MCF 10A (cell line): ENCODE measurements at regions not wholly inside any gene's neighbourhood (a gene's known extent, or its start where the extent isn't known, plus 50 kb on each side); places are given as distances from the start of the nearest gene placed in this dataset.

Experiments used
- BruUV-seq: library from RNA; stranded (reverse); fragments of 400-500 nt; replicated peaks from 2 replicates; lab custom pipeline; 2021; lab: Mats Ljungman, UMichigan
- CTCF ChIA-PET: fragments of 300-600 bp; sonication (Branson Sonifier 250); formaldehyde crosslinking; extraction: SDS; loops from one replicate; lab custom pipeline; 2021; ENCODE audit warnings: antibody characterized with exemption, inconsistent platforms; lab: Yijun Ruan, JAX
- POLR2A ChIA-PET: fragments of 300-600, 350-650 bp; sonication (Branson Sonifier 250); formaldehyde crosslinking; extraction: SDS; loops from one replicate; lab custom pipeline; 2020; ENCODE audit warnings: antibody characterized with exemption, inconsistent platforms; lab: Yijun Ruan, JAX
- DNase-seq: peaks from one replicate; pipeline ENCODE4 v3.0.0-alpha.2; 2018; ENCODE audit not compliant: unreplicated experiment
- H3K27ac Mint-ChIP-seq: one replicate; pipeline ENCODE4 v1.8.0; 2022; ENCODE audit warnings: mild to moderate bottlenecking, low read depth, mixed read lengths; ENCODE audit not compliant: unreplicated experiment
- H3K27me3 Mint-ChIP-seq: one replicate; pipeline ENCODE4 v1.8.0; 2022; ENCODE audit warnings: mixed read lengths; ENCODE audit not compliant: insufficient read depth, unreplicated experiment
- H3K36me3 Mint-ChIP-seq: one replicate; pipeline ENCODE4 v1.8.0; 2022; ENCODE audit warnings: mild to moderate bottlenecking, moderate library complexity, mixed read lengths; ENCODE audit not compliant: insufficient read depth, unreplicated experiment
- H3K4me1 Mint-ChIP-seq: one replicate; pipeline ENCODE4 v1.8.0; 2022; ENCODE audit warnings: mixed read lengths; ENCODE audit not compliant: insufficient read depth, unreplicated experiment
- H3K4me3 Mint-ChIP-seq: one replicate; pipeline ENCODE4 v1.8.0; 2022; ENCODE audit warnings: mild to moderate bottlenecking, moderate library complexity, mixed read lengths; ENCODE audit not compliant: unreplicated experiment
- H3K9me3 Mint-ChIP-seq: one replicate; pipeline ENCODE4 v1.8.0; 2022; ENCODE audit warnings: mixed read lengths; ENCODE audit not compliant: unreplicated experiment
- intact Hi-C: fragments of 100-400 bp; cut with micrococcal nuclease; formaldehyde crosslinking; loops from 2 replicates; pipeline ENCODE4 v1.14.1; 2022
- TF ChIP-seq, protein P1 (sequence below): fragments of 200-600 bp; IDR thresholded peaks from one replicate; pipeline ENCODE4 v1.8.0; 2022; ENCODE audit warnings: antibody characterized with exemption, mild to moderate bottlenecking; ENCODE audit not compliant: unreplicated experiment

DNA sequence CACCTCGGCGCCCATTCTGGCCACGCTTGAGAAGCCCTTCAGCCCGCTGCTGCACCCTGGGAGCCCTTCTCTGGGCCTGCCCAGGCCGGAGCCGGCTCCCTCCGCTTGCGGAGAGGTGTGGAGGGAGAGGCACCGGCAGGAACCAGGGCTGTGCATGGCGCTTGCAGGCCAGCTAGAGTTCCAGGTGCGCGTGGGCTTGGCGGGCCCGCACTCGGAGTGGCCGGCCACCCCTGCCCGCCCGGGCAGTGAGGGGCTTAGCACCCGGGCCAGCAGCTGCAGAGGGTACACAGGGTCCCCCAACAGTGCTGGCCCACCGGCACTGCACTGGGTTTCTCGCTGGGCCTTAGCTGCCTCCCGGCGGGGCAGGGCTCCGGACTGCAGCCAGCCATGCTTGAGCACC lies 72.3 kb upstream of the SYK start:
- no TSS peak for BruUV-seq
- no peaks in the 10 kb centered on the region for H3K4me1 Mint-ChIP-seq
- peaks cover 65% of the 10 kb centered on the region for H3K27me3 Mint-ChIP-seq
- CTCF ChIA-PET, result no interaction called here
- no peak for DNase-seq
- TF ChIP-seq, protein P1, sequence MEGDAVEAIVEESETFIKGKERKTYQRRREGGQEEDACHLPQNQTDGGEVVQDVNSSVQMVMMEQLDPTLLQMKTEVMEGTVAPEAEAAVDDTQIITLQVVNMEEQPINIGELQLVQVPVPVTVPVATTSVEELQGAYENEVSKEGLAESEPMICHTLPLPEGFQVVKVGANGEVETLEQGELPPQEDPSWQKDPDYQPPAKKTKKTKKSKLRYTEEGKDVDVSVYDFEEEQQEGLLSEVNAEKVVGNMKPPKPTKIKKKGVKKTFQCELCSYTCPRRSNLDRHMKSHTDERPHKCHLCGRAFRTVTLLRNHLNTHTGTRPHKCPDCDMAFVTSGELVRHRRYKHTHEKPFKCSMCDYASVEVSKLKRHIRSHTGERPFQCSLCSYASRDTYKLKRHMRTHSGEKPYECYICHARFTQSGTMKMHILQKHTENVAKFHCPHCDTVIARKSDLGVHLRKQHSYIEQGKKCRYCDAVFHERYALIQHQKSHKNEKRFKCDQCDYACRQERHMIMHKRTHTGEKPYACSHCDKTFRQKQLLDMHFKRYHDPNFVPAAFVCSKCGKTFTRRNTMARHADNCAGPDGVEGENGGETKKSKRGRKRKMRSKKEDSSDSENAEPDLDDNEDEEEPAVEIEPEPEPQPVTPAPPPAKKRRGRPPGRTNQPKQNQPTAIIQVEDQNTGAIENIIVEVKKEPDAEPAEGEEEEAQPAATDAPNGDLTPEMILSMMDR, result no peak
- intact Hi-C loops, result loop anchor here (10.0 kb wide), 1 partner anchor 55 kb away; no protein-coding TSS in a partner anchor
- H3K27ac Mint-ChIP-seq, result no peak overlapping the region
- POLR2A ChIA-PET, result interaction anchor here (0.7 kb wide), 1 partner anchor 608 kb away, joined by 3 read pairs; no protein-coding TSS in a partner anchor
- no peaks in the 10 kb centered on the region for H3K9me3 Mint-ChIP-seq
- no peak overlapping the region for H3K4me3 Mint-ChIP-seq
- H3K36me3 Mint-ChIP-seq, result no peaks in the 10 kb centered on the region

- H3K27ac Mint-ChIP-seq, result no peak overlapping the region
- TF ChIP-seq, protein P1, result no peak
- intact Hi-C loops, result loop anchor here (10.0 kb wide), 1 partner anchor 53 kb away; no protein-coding TSS in a partner anchor
- H3K9me3 Mint-ChIP-seq, result no peaks in the 10 kb centered on the region
- no peak for DNase-seq
- peaks cover 70% of the 10 kb centered on the region for H3K27me3 Mint-ChIP-seq
- CTCF ChIA-PET, result no interaction called here
- H3K4me1 Mint-ChIP-seq, result no peaks in the 10 kb centered on the region
- no peaks in the 10 kb centered on the region for H3K36me3 Mint-ChIP-seq
- POLR2A ChIA-PET, result no interaction called here
- no peak overlapping the region for H3K4me3 Mint-ChIP-seq
- BruUV-seq, result no TSS peak
Observed at GRCh38 chr9:90727488-90727887, 74.1 kb upstream of the SYK start.

DNA sequence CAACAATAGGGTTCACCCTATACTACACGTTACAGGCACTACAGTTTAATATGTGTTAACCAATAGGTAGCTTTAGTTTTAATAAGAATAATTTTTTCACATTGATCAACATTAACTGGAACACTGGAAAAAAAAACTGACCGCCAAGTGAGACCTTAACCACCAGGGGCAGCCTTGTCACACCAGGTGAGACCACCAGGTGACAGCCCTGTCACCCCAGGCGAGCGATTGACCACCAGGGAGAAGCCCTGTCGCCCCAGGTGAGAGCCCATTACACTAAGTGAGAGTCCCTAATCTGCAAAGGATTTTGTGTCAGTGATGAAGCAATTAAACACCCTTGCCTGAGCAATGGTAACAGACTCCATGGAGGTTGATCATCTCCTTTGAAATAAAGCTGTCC lies 75.4 kb upstream of the SYK start:
- H3K36me3 Mint-ChIP-seq, result no peaks in the 10 kb centered on the region
- no TSS peak for BruUV-seq
- no peak for DNase-seq
- CTCF ChIA-PET, result interaction anchor here (0.5 to 1.0 kb wide), 2 partner anchors 51 to 1903 kb away, joined by 3 to 5 read pairs; no protein-coding TSS in a partner anchor
- no peaks in the 10 kb centered on the region for H3K4me1 Mint-ChIP-seq
- POLR2A ChIA-PET, result no interaction called here
- intact Hi-C loops, result loop anchor here (10.0 kb wide), 1 partner anchor 51 kb away; no protein-coding TSS in a partner anchor
- H3K4me3 Mint-ChIP-seq, result no peak overlapping the region
- H3K9me3 Mint-ChIP-seq, result no peaks in the 10 kb centered on the region
- TF ChIP-seq, protein P1, result no peak
- H3K27ac Mint-ChIP-seq, result no peak overlapping the region
- peaks cover 70% of the 10 kb centered on the region for H3K27me3 Mint-ChIP-seq

GRCh38 chr9:90724880-90725279 lies 76.7 kb upstream of the SYK start:
- H3K36me3 Mint-ChIP-seq, result no peaks in the 10 kb centered on the region
- DNase-seq, result no peak
- H3K4me3 Mint-ChIP-seq, result no peak overlapping the region
- H3K27ac Mint-ChIP-seq, result no peak overlapping the region
- no peaks in the 10 kb centered on the region for H3K9me3 Mint-ChIP-seq
- intact Hi-C loops, result loop anchor here (10.0 kb wide), 1 partner anchor 50 kb away; no protein-coding TSS in a partner anchor
- POLR2A ChIA-PET, result no interaction called here
- H3K27me3 Mint-ChIP-seq, result peaks cover 68% of the 10 kb centered on the region
- H3K4me1 Mint-ChIP-seq, result no peaks in the 10 kb centered on the region
- CTCF ChIA-PET, result no interaction called here
- BruUV-seq, result no TSS peak
- TF ChIP-seq, protein P1, result no peak
